Stimulated activated CD8-positive, alpha-beta memory T cell treated with anti-CD3 and anti-CD28 coated beads, Interleukin-15, amount 100 ng/mL, for 1 hour (primary cell): ENCODE measurements at regions not wholly inside any gene's neighbourhood (a gene's known extent, or its start where the extent isn't known, plus 50 kb on each side); places are given as distances from the start of the nearest gene placed in this dataset.
A peak's percentile ranks its signal among the peaks of the same experiment; 100 is the strongest.

Experiments used
- DNase-seq: peaks from one replicate; pipeline ENCODE4 v3.0.0-alpha.2; 2020; ENCODE audit warnings: low read depth

DNA sequence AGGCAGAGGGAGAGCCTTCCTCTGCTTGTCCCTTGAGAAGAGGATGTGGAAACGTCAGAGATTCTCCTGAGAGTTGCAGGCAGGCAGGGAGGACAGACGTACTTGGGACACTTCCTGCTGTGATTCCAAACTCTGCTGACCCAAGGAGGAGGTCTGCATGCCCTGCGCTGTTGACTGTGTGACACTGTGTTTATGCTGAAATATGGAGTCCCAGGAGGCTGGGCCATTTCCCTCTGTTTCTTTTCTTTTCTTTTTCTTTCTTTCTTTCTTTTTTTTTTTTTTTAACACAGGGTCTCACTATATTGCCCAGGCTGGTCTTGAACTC is 63.5 kb upstream of the BHLHE23 start:
- no peak for DNase-seq

DNA sequence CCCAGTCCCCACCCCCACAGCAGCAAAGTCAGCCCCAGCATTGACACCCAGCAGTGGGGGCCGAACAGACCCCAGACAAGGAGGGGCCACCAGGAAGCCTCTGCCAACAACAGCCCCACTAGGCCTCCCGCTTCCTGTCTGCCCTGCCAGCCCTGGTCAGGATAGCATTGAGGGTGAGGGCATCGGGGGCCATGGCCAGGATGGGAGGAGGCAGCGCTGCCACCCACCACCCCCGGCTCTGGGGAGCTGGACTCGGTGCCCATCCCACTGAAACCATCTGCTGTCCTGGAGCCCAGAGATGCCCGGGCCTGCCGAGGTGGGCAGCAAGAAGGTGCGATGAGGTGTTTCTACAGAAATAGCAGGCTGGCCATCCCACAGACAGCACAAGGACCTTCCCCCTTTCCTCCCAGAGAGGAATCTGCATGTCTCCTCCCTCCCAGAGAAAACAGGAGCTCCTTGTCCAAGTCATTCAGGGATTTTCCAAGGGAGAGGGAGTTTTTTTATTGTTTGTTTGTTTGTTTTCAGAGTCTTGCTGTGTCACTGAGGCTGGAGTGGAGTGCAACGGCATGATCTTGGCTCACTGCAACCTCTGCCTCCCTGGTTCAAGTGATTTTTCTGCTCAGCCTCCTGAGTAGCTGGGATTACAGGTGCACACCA is 62.1 kb upstream of the BHLHE23 start:
- no peak for DNase-seq

DNA sequence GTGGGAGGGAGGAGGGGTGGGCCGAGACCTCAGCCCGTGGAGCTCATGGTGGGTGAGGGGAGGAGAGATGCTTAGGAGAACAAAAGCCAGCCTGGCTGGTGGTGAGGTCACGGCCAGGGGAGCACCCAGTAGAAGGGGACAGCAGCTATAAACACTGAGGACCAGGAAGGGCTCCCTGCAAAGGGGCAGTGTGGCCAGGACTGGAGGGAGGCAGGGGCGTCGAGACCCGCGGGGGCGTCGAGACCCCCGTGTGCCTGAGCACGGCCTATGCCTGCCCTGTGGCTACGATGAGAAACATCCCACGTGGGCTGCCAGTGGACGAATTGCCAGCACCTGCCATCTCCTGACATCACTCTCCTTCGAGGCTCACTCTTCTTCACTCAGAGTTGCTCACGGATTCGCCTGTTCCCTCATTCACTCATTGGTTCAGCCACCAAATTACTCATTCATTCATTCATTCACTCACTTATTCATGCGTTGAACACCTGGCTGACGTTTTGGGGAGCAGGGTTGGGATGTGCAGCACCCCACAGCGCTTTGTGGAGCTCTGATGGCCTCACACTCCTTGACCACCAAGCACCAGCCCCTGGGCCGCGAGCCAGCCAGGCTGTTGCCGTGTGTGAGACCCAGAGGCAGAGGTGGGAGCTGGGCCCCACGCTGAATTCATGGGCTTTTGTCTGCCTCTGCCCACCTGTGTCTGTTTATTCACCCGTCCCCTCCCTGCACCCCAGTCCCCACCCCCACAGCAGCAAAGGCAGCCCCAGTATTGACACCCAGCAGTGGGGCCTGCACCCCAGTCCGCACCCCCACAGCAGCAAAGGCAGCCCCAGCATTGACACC is 61.2 kb upstream of the BHLHE23 start:
- no peak for DNase-seq

DNA sequence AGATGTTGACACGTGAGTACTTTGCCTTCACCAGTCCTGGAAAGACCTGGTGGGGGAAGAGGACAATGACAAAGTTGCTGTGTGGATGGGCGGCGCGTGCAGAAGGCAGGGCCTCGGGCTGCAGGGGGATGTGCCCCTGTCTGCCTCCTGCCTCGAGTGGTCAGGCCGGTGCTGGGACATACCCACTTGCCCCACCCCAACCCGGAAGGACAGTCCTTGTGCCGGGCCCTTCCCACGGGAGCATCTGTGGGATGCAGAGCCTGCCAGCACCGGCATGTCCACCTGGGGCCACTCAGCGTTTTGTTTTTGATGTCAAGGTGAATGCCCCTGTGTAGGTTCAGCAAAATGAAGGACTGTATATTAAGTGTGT is 60.5 kb upstream of the BHLHE23 start:
- no peak for DNase-seq

DNA sequence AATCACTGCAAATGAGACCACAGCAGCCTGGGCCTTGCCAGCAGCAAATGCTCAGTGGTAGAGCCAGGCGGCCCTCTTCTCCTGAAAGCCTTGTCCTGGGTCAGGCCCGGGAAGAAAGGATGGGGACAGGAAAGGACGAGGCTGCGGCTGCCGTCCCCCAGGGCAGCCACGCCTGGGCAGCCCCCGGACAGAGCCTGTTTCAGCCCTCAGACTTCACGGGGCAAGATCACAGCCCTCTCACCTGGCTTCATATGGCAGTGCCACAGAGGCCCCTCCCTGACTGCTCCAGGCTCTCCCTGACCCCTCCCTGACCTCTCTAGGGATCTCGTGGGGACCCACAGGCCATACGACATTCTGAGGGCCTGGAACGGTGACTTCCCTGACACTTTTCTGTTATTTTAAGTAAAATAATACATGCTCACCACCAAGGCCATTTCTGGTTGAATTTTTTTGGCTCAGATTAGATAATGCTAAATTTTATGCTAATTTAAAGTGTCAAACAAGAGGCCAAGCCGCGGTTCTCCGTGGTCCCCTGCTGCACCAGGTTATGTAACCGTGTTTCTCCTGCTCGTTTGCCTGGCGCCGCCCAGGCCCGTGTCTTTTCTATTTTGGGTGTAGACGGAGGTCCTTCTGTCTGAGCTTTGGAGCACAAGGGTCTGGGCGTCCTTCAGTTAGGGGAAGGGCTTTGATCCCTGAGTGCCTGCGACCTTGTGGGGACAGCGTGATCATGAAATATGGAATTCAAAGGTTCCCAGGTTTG is 59.9 kb upstream of the BHLHE23 start:
- DNase-seq, result no peak

GRCh38 chr20:63065911-63066310 is 59.1 kb upstream of the BHLHE23 start:
- DNase-seq, result no peak

DNA sequence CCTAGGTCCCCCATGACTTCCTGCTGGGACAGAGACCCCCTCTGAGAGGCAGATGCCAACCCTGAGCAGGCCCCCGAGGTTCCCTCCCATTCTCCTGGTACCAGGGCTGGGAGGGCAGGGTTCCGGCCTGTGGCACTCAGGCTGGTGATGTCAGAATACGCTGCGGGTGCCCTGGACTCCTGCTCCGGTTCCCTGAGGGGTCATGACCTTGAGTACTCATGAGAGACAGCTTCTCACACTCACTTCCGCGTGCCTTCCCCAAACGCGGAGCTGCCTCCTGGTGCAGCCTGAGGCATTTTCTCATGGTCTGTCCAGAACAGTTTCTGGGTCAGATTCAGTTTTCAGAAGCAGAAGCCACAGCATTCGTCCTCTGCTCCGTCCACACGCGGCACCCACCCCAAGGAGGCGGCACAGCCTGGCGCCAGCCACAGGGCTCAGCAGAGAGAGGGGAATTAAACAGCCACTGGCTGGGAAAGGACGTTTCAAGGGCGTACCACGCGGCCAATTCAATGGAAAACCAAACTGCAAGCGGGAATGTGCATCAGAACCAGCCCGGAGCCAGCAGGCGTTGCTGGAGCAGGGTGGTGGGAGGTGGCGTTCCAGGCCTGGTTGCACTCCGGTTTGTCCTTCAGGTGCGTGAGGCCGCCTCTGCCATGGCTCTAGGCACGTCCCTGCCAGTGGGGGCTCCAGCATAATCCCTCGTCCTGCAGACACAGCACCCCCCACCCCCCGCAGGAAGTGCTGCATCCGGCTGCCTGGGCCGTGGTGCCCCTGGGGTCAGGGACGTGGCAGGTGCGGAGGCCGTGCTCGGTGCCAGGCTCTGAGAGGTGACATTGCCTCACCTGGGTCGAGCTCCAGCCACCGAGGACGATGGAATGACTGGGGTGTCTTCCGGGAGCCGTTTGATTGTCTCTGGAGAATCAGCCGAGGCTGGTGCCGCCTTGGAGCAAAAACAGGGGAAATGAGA is 58.3 kb upstream of the BHLHE23 start:
- no peak for DNase-seq

- DNase-seq, result no peak
These were observed 57.5 kb upstream of the BHLHE23 start for GRCh38 chr20:63064310-63064709.

DNA sequence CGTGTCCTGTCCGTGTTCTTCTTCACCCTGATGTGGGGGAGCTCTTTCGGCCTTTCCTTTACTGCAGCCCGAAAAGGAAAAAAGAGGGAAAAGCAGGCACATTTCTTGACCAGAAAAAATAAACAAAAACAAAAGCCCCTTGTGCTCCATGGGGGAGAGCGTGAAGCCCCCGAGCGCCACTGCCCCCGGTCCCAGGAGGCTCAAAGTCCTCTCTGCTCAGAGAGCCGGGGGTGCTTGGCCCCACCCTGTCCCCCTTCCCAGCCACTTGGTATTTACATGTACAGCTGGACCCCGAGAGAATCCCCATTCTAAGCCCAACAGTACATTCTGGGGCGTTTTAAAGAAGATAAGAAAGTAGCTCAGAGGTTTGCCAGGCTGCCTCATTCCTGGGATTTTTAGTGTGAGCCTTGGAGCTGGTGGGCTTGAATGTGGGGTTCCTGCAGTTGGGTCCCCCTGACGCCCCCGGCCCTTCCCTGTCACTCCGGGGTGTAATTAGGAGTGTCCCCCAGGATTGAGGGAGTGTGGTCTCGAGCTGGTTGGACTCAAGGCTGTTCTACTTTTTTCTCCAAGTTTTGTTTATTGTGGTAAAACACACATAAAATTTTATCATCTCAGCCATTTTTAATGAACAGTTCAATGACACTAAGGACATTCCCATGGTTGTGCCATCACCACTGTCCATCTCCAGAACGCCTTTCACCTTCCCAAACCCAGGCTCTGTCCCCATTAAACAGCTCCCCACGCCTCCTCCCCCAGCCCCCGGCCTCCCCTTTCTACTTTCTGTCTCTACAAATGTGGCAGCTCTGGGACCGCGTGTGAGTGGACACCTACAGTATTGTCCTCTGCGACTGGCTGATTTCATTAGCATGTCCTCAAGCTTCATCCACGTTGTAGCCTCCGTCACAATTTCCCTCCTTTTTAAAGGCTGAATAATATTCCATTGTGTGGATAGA is 55.7 kb upstream of the BHLHE23 start:
- DNase-seq, result no peak

GRCh38 chr20:63061771-63062100 is 55.0 kb upstream of the BHLHE23 start:
- no peak for DNase-seq

GRCh38 chr20:63061051-63061770 is 54.4 kb upstream of the BHLHE23 start:
- DNase-seq, result no peak

GRCh38 chr20:63060057-63060991 is 53.6 kb upstream of the BHLHE23 start:
- no peak for DNase-seq

GRCh38 chr20:63059684-63060056 is 52.9 kb upstream of the BHLHE23 start:
- no peak for DNase-seq

DNA sequence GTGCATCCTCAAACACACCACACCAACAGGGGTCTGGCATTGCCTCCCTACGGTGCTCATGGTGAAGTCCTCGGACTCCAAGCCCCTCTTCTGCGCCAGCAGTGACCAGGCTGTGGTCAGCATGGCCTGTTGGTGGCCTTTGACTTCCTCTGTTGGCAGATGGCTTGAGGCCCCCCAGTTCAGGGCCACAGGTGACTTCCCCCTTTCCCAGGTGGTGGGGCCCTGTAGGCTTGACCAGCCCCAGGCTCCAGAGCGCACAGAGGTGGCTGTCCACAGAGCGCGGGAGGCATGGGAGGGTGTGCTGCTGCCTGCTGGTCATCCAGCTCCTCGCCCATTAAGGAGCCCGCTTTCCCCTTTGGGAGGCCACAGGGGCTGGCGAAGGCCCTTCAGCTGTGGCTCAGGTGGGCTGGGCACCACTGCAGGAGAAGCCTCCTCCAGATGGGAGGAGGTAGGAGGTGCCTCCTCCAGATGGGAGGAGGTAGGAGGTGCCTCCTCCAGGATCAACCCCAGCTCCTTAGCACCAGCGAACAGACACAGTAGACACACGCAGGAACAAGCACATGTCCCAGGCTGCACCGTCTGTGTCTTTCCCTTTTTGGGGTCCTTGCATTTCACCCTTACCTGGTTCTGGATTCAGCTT is 52.1 kb upstream of the BHLHE23 start:
- no peak for DNase-seq

- DNase-seq, result no peak
These were observed 50.7 kb upstream of the BHLHE23 start for GRCh38 chr20:63057171-63058117.

DNA sequence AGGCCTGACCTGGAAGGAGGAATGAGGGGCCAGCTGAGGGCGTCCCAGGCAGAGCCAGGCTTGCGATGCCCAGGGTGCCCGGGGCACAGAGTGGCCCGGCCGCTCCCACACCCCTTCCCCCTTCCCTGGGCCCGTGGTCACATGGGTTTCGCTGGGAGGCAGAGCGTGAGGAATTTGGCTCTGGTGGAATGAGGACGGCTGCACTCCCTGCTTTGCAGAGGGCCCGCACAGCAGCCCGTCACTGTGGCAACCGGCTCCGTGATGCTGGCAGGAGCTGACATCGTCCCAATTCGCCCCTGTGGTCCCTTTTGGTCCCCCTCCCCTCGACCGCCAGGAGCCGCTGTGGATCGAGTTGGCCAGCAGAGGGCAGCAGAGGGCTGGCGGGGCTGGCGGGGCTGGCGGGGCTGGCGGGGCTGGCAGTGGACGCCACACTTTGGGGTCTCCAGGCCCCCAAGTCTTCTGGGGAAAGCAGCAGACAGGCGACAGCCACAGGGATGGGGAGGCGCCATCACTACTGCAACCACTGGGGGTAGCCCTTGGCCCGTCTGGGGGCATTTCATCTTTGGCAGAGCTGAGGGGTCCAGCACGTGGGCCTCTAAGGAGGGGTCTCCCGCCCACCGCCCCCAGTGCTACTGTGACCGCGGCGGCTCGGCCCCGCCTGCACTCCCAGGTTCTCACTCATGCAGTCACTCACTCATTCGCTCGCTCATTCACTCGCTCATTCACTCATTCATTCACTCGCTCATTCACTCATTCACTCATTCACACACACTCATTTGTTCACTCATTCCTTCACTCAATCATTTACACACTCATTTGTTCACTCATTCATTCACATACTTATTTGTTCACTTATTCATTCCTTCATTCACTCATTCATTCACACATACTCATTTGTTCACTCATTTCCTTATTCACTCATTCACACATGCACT is 49.7 kb upstream of the BHLHE23 start:
- peak; percentile 16 for DNase-seq
